T-cell (primary cell): ENCODE measurements at regions not wholly inside any gene's neighbourhood (a gene's known extent, or its start where the extent isn't known, plus 50 kb on each side); places are given as distances from the start of the nearest gene placed in this dataset.

Source experiments
- ATAC-seq, 4 experiments: fragments of 200-7000 bp in 3 of 4; fragments of 150-1000 bp in 1 of 4; cut with Tn5 transposase; replicated peaks in 1 of 4; 1 replicate in 3 of 4; 2 replicates in 1 of 4; pipeline ENCODE4 v1.10.0; 2021; ENCODE audit warnings: moderate library complexity in 3 of 4, mild to moderate bottlenecking in 2 of 4, moderate number of reproducible peaks in 1 of 4
- CTCF ChIA-PET, 2 donors: fragments of 300-600 bp; sonication (Branson Sonifier 250); formaldehyde crosslinking; loops; one replicate each; lab custom pipeline; 2022; ENCODE audit warnings: antibody characterized with exemption in 2 of 2; lab: Charles Lee
- POLR2A ChIA-PET, 2 donors: fragments of 300-600 bp; sonication (Branson Sonifier 250); formaldehyde crosslinking; loops; one replicate each; lab custom pipeline; 2022; ENCODE audit warnings: antibody characterized with exemption in 2 of 2; lab: Charles Lee
- DNase-seq, 35 experiments: peaks; one replicate each; pipeline versions ENCODE4 v3.0.0 to v3.0.0-alpha.2; 2013 to 2023
- H3K27ac ChIP-seq: one replicate; pipeline ENCODE4 v1.5.1; 2013; ENCODE audit warnings: low read length
- H3K27me3 ChIP-seq, 2 experiments: replicated peaks in 1 of 2; 1 replicate in 1 of 2; 2 replicates in 1 of 2; pipeline versions ENCODE4 v1.6.1 to v1.7.0; 2013; ENCODE audit warnings: low read length in 1 of 2, mixed read lengths in 1 of 2; ENCODE audit not compliant: control insufficient read depth in 2 of 2, insufficient read depth in 2 of 2; ENCODE audit errors: extremely low read depth in 1 of 2
- H3K36me3 ChIP-seq, 2 donors: 1 replicate in 1 of 2; 2 replicates in 1 of 2; pipeline versions ENCODE4 v1.6.1 to v1.7.0; 2013; ENCODE audit warnings: low read length in 1 of 2; ENCODE audit not compliant: control insufficient read depth in 2 of 2, insufficient read depth in 1 of 2; ENCODE audit errors: extremely low read depth in 1 of 2
- H3K4me1 ChIP-seq, 2 experiments: 1 replicate in 1 of 2; 2 replicates in 1 of 2; pipeline versions ENCODE4 v1.6.1 to v1.7.0; 2013; ENCODE audit warnings: low read length in 2 of 2, mixed read lengths in 1 of 2; ENCODE audit not compliant: insufficient read depth in 2 of 2, control insufficient read depth in 1 of 2; ENCODE audit errors: extremely low read depth in 1 of 2
- H3K4me3 ChIP-seq, 2 donors: 1 replicate in 1 of 2; 2 replicates in 1 of 2; pipeline versions ENCODE4 v1.5.1 to v1.7.0; 2013; ENCODE audit warnings: mild to moderate bottlenecking in 2 of 2, low read length in 1 of 2, moderate library complexity in 1 of 2; ENCODE audit not compliant: control insufficient read depth in 1 of 2; ENCODE audit errors: extremely low read depth in 1 of 2
- H3K9me3 ChIP-seq: 2 replicates; pipeline ENCODE4 v1.7.0; 2013
- H3K27ac Mint-ChIP-seq, 2 donors: one replicate each; pipeline ENCODE4 v1.8.0; 2020 to 2021; ENCODE audit warnings: mild to moderate bottlenecking in 2 of 2, mixed read lengths in 2 of 2
- H3K27me3 Mint-ChIP-seq, 2 donors: one replicate each; pipeline ENCODE4 v1.8.0; 2021 to 2022; ENCODE audit warnings: mixed read lengths in 2 of 2
- H3K36me3 Mint-ChIP-seq: one replicate; pipeline ENCODE4 v1.8.0; 2021; ENCODE audit warnings: mixed read lengths
- H3K4me1 Mint-ChIP-seq, 3 donors: one replicate each; pipeline ENCODE4 v1.8.0; 2020 to 2022; ENCODE audit warnings: mixed read lengths in 3 of 3, mild to moderate bottlenecking in 1 of 3
- H3K4me3 Mint-ChIP-seq, 3 donors: one replicate each; pipeline ENCODE4 v1.8.0; 2020 to 2022; ENCODE audit warnings: mild to moderate bottlenecking in 3 of 3, mixed read lengths in 3 of 3, moderate library complexity in 3 of 3
- H3K9me3 Mint-ChIP-seq, 3 donors: one replicate each; pipeline ENCODE4 v1.8.0; 2020 to 2022; ENCODE audit warnings: mixed read lengths in 3 of 3
- WGBS: methylation state at CpG from one replicate; pipeline ENCODE4 v1.1.5; 2013; ENCODE audit warnings: missing lambda C conversion rate; ENCODE audit not compliant: insufficient coverage; 5-methylcytosine and 5-hydroxymethylcytosine counted together

- H3K36me3 ChIP-seq: no peaks in the 10 kb centered on the region
- Mint-ChIP-seq H3K4me3 (no peak overlapping the region), H3K36me3 (no peaks in the 10 kb centered on the region), H3K27me3 (no peaks in the 10 kb centered on the region), H3K27ac (no peak overlapping the region), H3K4me1 (no peaks in the 10 kb centered on the region), H3K9me3 (peaks cover 11 to 15% (median 14%) of the 10 kb centered on the region in 3 donors)
- POLR2A ChIA-PET: no interaction called here
- no peak overlapping the region for H3K27ac ChIP-seq
- WGBS: no CpG with 5 or more reads among the region's 4 CpGs
- CTCF ChIA-PET: no interaction called here
- DNase-seq: no peak
- no peaks in the 10 kb centered on the region for H3K27me3 ChIP-seq
- ATAC-seq: no peak
- H3K4me1 ChIP-seq: no peaks in the 10 kb centered on the region
- no peak overlapping the region for H3K4me3 ChIP-seq
- H3K9me3 ChIP-seq: no peaks in the 10 kb centered on the region
Observed at GRCh38 chr3:21062831-21063294, 688.1 kb downstream of the ZNF385D start.

GRCh38 chr3:21059404-21059803 is 691.6 kb downstream of the ZNF385D start:
- H3K4me1 ChIP-seq: no peaks in the 10 kb centered on the region
- no peak overlapping the region for H3K4me3 Mint-ChIP-seq
- no peak overlapping the region for H3K27ac Mint-ChIP-seq
- DNase-seq (no peak), ATAC-seq (no peak)
- no peaks in the 10 kb centered on the region for H3K27me3 ChIP-seq
- H3K9me3 Mint-ChIP-seq: peaks cover 5 to 24% (median 16%) of the 10 kb centered on the region in 3 donors
- CTCF ChIA-PET: no interaction called here
- no peaks in the 10 kb centered on the region for H3K27me3 Mint-ChIP-seq
- H3K36me3 ChIP-seq: no peaks in the 10 kb centered on the region
- H3K36me3 Mint-ChIP-seq: no peaks in the 10 kb centered on the region
- H3K27ac ChIP-seq: no peak overlapping the region
- POLR2A ChIA-PET: no interaction called here
- 67% methylated on average over 2 of the region's 3 CpGs for WGBS
- H3K9me3 ChIP-seq: no peaks in the 10 kb centered on the region
- H3K4me1 Mint-ChIP-seq: no peaks in the 10 kb centered on the region
- no peak overlapping the region for H3K4me3 ChIP-seq

GRCh38 chr3:21056293-21056692 is 694.7 kb downstream of the ZNF385D start:
- H3K4me1 Mint-ChIP-seq: no peaks in the 10 kb centered on the region
- H3K27me3 ChIP-seq: no peaks in the 10 kb centered on the region

GRCh38 chr3:21055015-21055414 is 696.0 kb downstream of the ZNF385D start:
- no peaks in the 10 kb centered on the region for H3K4me1 Mint-ChIP-seq

More at GRCh38 chr3:21056293-21056692, 694.7 kb downstream of the ZNF385D start:
- WGBS: no CpG with 5 or more reads among the region's 1 CpG
- DNase-seq (no peak), ATAC-seq (no peak)
- Histone ChIP-seq H3K4me1 (no peaks in the 10 kb centered on the region), H3K9me3 (no peaks in the 10 kb centered on the region), H3K4me3 (no peak overlapping the region), H3K27ac (no peak overlapping the region), H3K36me3 (no peaks in the 10 kb centered on the region)
- Mint-ChIP-seq H3K36me3 (no peaks in the 10 kb centered on the region), H3K27me3 (no peaks in the 10 kb centered on the region), H3K27ac (no peak overlapping the region), H3K4me3 (no peak overlapping the region), H3K9me3 (peaks cover 7 to 26% (median 16%) of the 10 kb centered on the region in 3 donors)
- ChIA-PET POLR2A (no interaction called here), CTCF (no interaction called here)

GRCh38 chr3:21054064-21054463 is 696.9 kb downstream of the ZNF385D start:
- Histone ChIP-seq H3K4me3 (no peak overlapping the region), H3K27me3 (no peaks in the 10 kb centered on the region), H3K4me1 (no peaks in the 10 kb centered on the region), H3K36me3 (no peaks in the 10 kb centered on the region), H3K9me3 (no peaks in the 10 kb centered on the region), H3K27ac (no peak overlapping the region)
- Mint-ChIP-seq H3K4me3 (no peak overlapping the region), H3K27ac (no peak overlapping the region), H3K9me3 (peaks cover 10 to 28% (median 16%) of the 10 kb centered on the region in 3 donors), H3K36me3 (no peaks in the 10 kb centered on the region), H3K27me3 (no peaks in the 10 kb centered on the region), H3K4me1 (no peaks in the 10 kb centered on the region)
- no peak for DNase-seq
- no peak for ATAC-seq
- ChIA-PET POLR2A (no interaction called here), CTCF (no interaction called here)
- 100% methylated on average over 2 of the region's 3 CpGs for WGBS

More at GRCh38 chr3:21055015-21055414, 696.0 kb downstream of the ZNF385D start:
- ChIA-PET POLR2A (no interaction called here), CTCF (no interaction called here)
- no peaks in the 10 kb centered on the region for H3K27me3 Mint-ChIP-seq
- H3K9me3 Mint-ChIP-seq: peaks cover 10 to 30% (median 16%) of the 10 kb centered on the region in 3 donors
- H3K27ac Mint-ChIP-seq: no peak overlapping the region
- no peak overlapping the region for H3K4me3 Mint-ChIP-seq
- ATAC-seq: no peak
- H3K27ac ChIP-seq: no peak overlapping the region
- no peak overlapping the region for H3K4me3 ChIP-seq
- H3K36me3 ChIP-seq: no peaks in the 10 kb centered on the region
- H3K9me3 ChIP-seq: no peaks in the 10 kb centered on the region
- H3K36me3 Mint-ChIP-seq: no peaks in the 10 kb centered on the region
- no peak for DNase-seq
- no peaks in the 10 kb centered on the region for H3K4me1 ChIP-seq
- no peaks in the 10 kb centered on the region for H3K27me3 ChIP-seq

GRCh38 chr3:21049334-21050062 is 701.5 kb downstream of the ZNF385D start:
- Mint-ChIP-seq H3K27ac (no peak overlapping the region), H3K36me3 (no peaks in the 10 kb centered on the region), H3K4me1 (no peaks in the 10 kb centered on the region), H3K9me3 (peaks cover 7 to 11% (median 8%) of the 10 kb centered on the region in 3 donors), H3K4me3 (no peak overlapping the region), H3K27me3 (no peaks in the 10 kb centered on the region)
- ChIA-PET POLR2A (no interaction called here), CTCF (no interaction called here)
- 56% methylated on average over 2 of the region's 7 CpGs for WGBS
- no peak overlapping the region for H3K27ac ChIP-seq
- no peaks in the 10 kb centered on the region for H3K36me3 ChIP-seq
- DNase-seq: no peak
- ATAC-seq: no peak
- H3K4me1 ChIP-seq: no peaks in the 10 kb centered on the region
- H3K9me3 ChIP-seq: no peaks in the 10 kb centered on the region
- H3K27me3 ChIP-seq: no peaks in the 10 kb centered on the region
- H3K4me3 ChIP-seq: no peak overlapping the region
